ENCODE measurements at regions not wholly inside any gene's neighbourhood (a gene's known extent, or its start where the extent isn't known, plus 50 kb on each side); places are given as distances from the start of the nearest gene placed in this dataset.

DNA sequence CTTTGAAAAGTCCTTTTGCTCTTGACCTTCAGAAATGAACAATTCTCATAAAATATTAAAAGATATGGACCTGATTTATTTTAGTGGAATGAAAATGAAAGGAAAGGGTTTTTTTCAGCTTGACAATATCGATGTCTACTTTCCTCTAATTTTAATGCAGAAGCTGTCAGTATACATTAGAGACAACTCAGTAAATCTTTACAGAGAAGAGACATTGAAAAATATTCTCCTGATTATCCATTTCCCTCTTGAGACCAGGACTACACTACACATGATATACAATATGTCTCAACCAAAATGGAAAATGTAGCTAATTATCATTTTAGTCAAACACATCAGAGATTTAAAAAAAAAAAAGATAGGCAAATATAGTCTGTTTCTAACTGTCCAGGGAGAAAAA lies 288.5 kb upstream of the NUDT12 start:
- H3K4me3 Mint-ChIP-seq = no peak overlapping the region
- no peak for DNase-seq
- no peak for ATAC-seq (ENCODE audit: low read depth)
- H3K9ac ChIP-seq (ENCODE audit: low read length) = no peak overlapping the region
- ChIA-PET POLR2A (no interaction called here), CTCF (no interaction called here)
- no peak overlapping the region for H3K27ac ChIP-seq (ENCODE audit: low read length in 2 of 2)
- TF ChIP-seq EZH2 (IDR thresholded peaks at IDR 0.05; ENCODE audit: borderline replicate concordance, insufficient read depth, low read depth, low read length, poor library complexity, severe bottlenecking) = no peak
- TF ChIP-seq, protein P1, sequence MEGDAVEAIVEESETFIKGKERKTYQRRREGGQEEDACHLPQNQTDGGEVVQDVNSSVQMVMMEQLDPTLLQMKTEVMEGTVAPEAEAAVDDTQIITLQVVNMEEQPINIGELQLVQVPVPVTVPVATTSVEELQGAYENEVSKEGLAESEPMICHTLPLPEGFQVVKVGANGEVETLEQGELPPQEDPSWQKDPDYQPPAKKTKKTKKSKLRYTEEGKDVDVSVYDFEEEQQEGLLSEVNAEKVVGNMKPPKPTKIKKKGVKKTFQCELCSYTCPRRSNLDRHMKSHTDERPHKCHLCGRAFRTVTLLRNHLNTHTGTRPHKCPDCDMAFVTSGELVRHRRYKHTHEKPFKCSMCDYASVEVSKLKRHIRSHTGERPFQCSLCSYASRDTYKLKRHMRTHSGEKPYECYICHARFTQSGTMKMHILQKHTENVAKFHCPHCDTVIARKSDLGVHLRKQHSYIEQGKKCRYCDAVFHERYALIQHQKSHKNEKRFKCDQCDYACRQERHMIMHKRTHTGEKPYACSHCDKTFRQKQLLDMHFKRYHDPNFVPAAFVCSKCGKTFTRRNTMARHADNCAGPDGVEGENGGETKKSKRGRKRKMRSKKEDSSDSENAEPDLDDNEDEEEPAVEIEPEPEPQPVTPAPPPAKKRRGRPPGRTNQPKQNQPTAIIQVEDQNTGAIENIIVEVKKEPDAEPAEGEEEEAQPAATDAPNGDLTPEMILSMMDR (IDR thresholded peaks at IDR 0.05) = no peak
- H3K27me3 ChIP-seq (replicated peaks in 1 of 4; ENCODE audit: control extremely low read depth in 1 of 4, control insufficient read depth in 3 of 4, insufficient read depth in 4 of 4, low read length in 3 of 4) = no peaks in the 10 kb centered on the region
- no peaks in the 10 kb centered on the region for H3K4me1 ChIP-seq (ENCODE audit: control insufficient read depth in 2 of 2, insufficient read depth in 2 of 2, low read length in 2 of 2)
- no peaks in the 10 kb centered on the region for H3K9me3 ChIP-seq (ENCODE audit: control extremely low read depth in 1 of 3, control insufficient read depth in 2 of 3, insufficient read depth in 1 of 3, low read length in 2 of 3)
- no peaks in the 10 kb centered on the region for H3K36me3 ChIP-seq (replicated peaks in 1 of 2; ENCODE audit: control extremely low read depth in 1 of 2, control insufficient read depth in 1 of 2, extremely low read depth in 1 of 2, insufficient read depth in 2 of 2, low read length in 1 of 2)
- H4K20me1 ChIP-seq (ENCODE audit: control insufficient read depth, insufficient read depth, low read length, poor library complexity, severe bottlenecking) = no peaks in the 10 kb centered on the region
- no peak overlapping the region for H3K4me3 ChIP-seq (ENCODE audit: control extremely low read depth in 1 of 5, extremely low read depth in 1 of 5, insufficient read depth in 1 of 5, low read depth in 2 of 5, low read length in 4 of 5)
- no peaks in the 10 kb centered on the region for H3K9me3 Mint-ChIP-seq (ENCODE audit: insufficient read depth)
- H3K4me1 Mint-ChIP-seq = no peaks in the 10 kb centered on the region
- H2AFZ ChIP-seq (ENCODE audit: insufficient read depth, low read depth, low read length, poor library complexity, severe bottlenecking) = no peak overlapping the region
- intact Hi-C loops (cut with micrococcal nuclease) = no loop called here
- no peaks in the 10 kb centered on the region for H3K27me3 Mint-ChIP-seq
- WGBS (ENCODE audit: insufficient coverage) = no CpG with 5 or more reads among the region's 1 CpG
- H3K79me2 ChIP-seq (ENCODE audit: control insufficient read depth, insufficient read depth, low read length) = no peaks in the 10 kb centered on the region
- no peak overlapping the region for H3K27ac Mint-ChIP-seq
- H3K4me2 ChIP-seq (replicated peaks; ENCODE audit: low read depth, low read length, poor library complexity, severe bottlenecking) = no peak overlapping the region

DNA sequence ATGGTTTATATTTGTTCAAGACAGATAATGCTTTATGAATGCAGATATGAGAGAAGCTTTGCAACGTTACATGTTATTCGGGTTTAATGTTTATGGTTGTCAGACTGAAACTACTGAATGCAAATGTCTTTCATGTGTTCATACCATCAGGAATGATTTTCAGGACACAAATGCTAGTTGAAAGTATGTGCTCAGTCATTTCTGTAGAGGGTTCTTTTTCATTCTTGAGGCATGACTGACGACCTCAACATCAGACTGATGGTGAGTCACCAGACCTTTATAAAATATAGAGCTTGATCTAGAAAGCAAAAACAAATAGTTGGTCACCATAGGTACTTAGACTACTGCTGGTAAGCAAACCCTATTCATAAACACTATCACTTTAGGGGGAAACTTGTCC lies 287.3 kb upstream of the NUDT12 start:
- no peaks in the 10 kb centered on the region for H3K79me2 ChIP-seq (ENCODE audit: control insufficient read depth, insufficient read depth, low read length)
- H3K36me3 ChIP-seq (replicated peaks in 1 of 2; ENCODE audit: control extremely low read depth in 1 of 2, control insufficient read depth in 1 of 2, extremely low read depth in 1 of 2, insufficient read depth in 2 of 2, low read length in 1 of 2) = no peaks in the 10 kb centered on the region
- no peaks in the 10 kb centered on the region for H3K27me3 ChIP-seq (replicated peaks in 1 of 4; ENCODE audit: control extremely low read depth in 1 of 4, control insufficient read depth in 3 of 4, insufficient read depth in 4 of 4, low read length in 3 of 4)
- no peak overlapping the region for H2AFZ ChIP-seq (ENCODE audit: insufficient read depth, low read depth, low read length, poor library complexity, severe bottlenecking)
- Mint-ChIP-seq H3K4me3 (no peak overlapping the region), H3K27me3 (no peaks in the 10 kb centered on the region), H3K4me1 (no peaks in the 10 kb centered on the region), H3K27ac (no peak overlapping the region), H3K9me3 (ENCODE audit: insufficient read depth) (no peaks in the 10 kb centered on the region)
- no peaks in the 10 kb centered on the region for H3K9me3 ChIP-seq (ENCODE audit: control extremely low read depth in 1 of 3, control insufficient read depth in 2 of 3, insufficient read depth in 1 of 3, low read length in 2 of 3)
- POLR2A ChIA-PET = no interaction called here
- ATAC-seq (ENCODE audit: low read depth) (no peak), DNase-seq (no peak)
- no peaks in the 10 kb centered on the region for H4K20me1 ChIP-seq (ENCODE audit: control insufficient read depth, insufficient read depth, low read length, poor library complexity, severe bottlenecking)
- H3K4me3 ChIP-seq (ENCODE audit: control extremely low read depth in 1 of 5, extremely low read depth in 1 of 5, insufficient read depth in 1 of 5, low read depth in 2 of 5, low read length in 4 of 5) = no peak overlapping the region
- CTCF ChIA-PET = no interaction called here
- intact Hi-C loops (cut with micrococcal nuclease) = no loop called here
- no peak overlapping the region for H3K9ac ChIP-seq (ENCODE audit: low read length)
- H3K4me2 ChIP-seq (replicated peaks; ENCODE audit: low read depth, low read length, poor library complexity, severe bottlenecking) = no peak overlapping the region
- TF ChIP-seq, protein P1 (IDR thresholded peaks at IDR 0.05) = no peak
- TF ChIP-seq EZH2 (IDR thresholded peaks at IDR 0.05; ENCODE audit: borderline replicate concordance, insufficient read depth, low read depth, low read length, poor library complexity, severe bottlenecking) = no peak
- no CpG with 5 or more reads among the region's 3 CpGs for WGBS (ENCODE audit: insufficient coverage)
- H3K4me1 ChIP-seq (ENCODE audit: control insufficient read depth in 2 of 2, insufficient read depth in 2 of 2, low read length in 2 of 2) = no peaks in the 10 kb centered on the region
- H3K27ac ChIP-seq (ENCODE audit: low read length in 2 of 2) = no peak overlapping the region
